Ishikawa (cell line): ENCODE measurements at regions not wholly inside any gene's neighbourhood (a gene's known extent, or its start where the extent isn't known, plus 50 kb on each side); places are given as distances from the start of the nearest gene placed in this dataset.

Experiments used
- CEBPB ChIP-seq: IDR thresholded peaks from 2 replicates; pipeline ENCODE4 v1.6.1; 2012
- CREB1 ChIP-seq: IDR thresholded peaks from 2 replicates; pipeline ENCODE4 v1.6.1; 2012; ENCODE audit warnings: low read depth
- EGR1 ChIP-seq: IDR thresholded peaks from 2 replicates; pipeline ENCODE4 v1.6.1; 2012
- YY1 ChIP-seq: IDR thresholded peaks from 2 replicates; pipeline ENCODE4 v1.6.1; 2012; ENCODE audit warnings: low read depth
- ZBTB7A ChIP-seq: IDR thresholded peaks from 2 replicates; pipeline ENCODE4 v1.6.1; 2012; ENCODE audit warnings: low read depth
- TF ChIP-seq, protein P1 (sequence below): IDR thresholded peaks from 2 replicates; pipeline ENCODE4 v1.6.1; 2012; ENCODE audit warnings: low read depth, mild to moderate bottlenecking

DNA sequence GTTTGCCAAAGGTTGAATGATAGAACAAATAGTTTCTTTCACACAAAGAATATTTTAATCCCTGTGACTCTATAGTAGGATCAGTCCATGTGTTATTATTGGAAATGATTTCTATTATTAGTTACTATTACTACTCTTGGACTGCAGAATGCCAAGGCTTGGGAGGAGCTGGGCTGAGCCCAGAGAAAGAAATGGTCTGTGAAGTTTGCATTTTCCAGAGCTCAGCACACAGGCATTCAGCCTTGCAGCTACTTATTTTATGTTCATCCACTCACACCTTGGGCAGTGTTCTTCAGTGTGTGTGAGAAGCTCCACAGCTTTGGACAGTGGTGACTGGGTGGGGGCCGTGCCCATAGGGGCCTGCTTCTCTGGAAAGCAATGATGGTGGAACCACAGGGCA lies 583.1 kb downstream of the CCDC171 start:
- TF ChIP-seq CREB1 (no peak), CEBPB (no peak), YY1 (no peak), ZBTB7A (no peak), EGR1 (no peak)
- TF ChIP-seq, protein P1, sequence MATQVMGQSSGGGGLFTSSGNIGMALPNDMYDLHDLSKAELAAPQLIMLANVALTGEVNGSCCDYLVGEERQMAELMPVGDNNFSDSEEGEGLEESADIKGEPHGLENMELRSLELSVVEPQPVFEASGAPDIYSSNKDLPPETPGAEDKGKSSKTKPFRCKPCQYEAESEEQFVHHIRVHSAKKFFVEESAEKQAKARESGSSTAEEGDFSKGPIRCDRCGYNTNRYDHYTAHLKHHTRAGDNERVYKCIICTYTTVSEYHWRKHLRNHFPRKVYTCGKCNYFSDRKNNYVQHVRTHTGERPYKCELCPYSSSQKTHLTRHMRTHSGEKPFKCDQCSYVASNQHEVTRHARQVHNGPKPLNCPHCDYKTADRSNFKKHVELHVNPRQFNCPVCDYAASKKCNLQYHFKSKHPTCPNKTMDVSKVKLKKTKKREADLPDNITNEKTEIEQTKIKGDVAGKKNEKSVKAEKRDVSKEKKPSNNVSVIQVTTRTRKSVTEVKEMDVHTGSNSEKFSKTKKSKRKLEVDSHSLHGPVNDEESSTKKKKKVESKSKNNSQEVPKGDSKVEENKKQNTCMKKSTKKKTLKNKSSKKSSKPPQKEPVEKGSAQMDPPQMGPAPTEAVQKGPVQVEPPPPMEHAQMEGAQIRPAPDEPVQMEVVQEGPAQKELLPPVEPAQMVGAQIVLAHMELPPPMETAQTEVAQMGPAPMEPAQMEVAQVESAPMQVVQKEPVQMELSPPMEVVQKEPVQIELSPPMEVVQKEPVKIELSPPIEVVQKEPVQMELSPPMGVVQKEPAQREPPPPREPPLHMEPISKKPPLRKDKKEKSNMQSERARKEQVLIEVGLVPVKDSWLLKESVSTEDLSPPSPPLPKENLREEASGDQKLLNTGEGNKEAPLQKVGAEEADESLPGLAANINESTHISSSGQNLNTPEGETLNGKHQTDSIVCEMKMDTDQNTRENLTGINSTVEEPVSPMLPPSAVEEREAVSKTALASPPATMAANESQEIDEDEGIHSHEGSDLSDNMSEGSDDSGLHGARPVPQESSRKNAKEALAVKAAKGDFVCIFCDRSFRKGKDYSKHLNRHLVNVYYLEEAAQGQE = no peak
